CD4-positive, alpha-beta T cell treated with Interferon gamma for 1 hour (primary cell): ENCODE measurements at regions not wholly inside any gene's neighbourhood (a gene's known extent, or its start where the extent isn't known, plus 50 kb on each side); places are given as distances from the start of the nearest gene placed in this dataset.
A peak's percentile ranks its signal among the peaks of the same experiment; 100 is the strongest.

Experiments
- DNase-seq: peaks from one replicate; pipeline ENCODE4 v3.0.0-alpha.2; 2020

DNA sequence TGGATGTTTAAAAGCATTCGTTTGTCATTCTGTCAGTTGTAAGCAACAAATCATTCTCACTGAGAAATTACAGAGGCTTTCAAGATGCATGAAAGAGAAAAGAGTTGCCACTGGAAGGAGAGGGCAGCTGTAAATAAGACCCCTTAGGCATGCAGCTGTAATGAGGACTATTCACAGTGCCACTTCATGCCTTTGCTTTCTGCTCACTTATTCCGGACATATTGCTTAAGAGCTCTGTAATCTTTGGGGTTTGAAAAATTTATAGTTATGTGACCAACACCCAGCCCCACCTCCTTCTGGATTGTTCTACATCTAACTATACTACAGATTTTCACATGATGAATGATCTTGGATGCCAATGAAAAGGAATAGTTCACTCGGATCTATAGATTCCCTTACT, 194.8 kb upstream of the DCN start:
- DNase-seq = no peak

DNA sequence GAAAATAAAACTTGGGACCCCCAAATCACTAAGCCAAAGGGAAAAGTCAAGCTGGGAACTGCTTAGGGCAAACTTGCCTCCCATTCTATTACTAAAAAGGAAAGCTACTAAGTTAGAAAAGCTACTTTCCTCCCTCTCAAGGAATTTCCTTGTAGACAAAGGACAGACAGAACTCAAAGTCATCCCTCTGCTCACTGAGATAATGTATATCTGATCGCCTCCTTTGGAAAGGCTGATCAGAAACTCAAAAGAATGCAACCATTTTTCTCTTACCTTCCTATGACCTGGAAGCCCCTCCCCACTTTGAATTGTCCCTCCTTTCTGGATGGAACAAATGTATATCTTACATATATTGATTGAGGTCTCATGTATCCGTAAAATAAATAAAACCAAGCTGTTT, 190.5 kb upstream of the DCN start:
- no peak for DNase-seq

DNA sequence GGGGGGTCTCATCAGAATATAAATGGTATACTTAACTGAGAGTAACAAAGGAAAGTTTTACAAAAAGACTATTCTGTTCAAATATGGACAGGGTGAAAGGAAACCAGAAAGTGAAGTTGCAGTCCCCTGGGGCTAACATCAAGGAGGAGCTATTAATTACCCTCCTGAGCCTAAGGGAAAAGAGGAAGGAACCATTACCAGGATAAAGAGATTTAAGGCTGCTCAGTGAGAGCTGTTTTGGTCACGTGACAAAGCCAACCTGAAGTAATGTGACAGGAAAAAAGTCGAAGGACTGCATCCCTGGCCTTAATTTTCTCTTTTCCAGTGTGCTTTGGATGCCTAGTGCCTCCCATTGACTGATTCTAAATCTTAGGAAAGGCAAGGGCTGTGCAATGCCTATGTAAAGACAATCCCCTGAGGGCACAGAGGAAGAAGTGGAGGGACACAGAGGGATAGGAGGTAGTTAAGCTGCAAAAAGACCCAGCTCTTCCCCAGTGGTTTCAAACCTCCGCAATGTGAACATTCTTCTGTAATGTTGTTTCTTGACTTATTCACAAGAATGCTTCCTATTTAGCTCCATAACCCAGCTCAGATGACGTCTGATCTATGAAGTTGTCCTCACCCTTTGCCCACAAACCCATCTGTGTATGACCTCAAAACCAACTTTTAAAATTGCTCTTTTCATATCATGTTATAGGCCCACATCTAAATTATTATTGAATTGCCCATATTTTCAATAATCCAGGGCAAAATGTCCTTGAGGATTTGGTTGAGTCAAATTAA, 187.7 kb upstream of the DCN start:
- DNase-seq = no peak

DNA sequence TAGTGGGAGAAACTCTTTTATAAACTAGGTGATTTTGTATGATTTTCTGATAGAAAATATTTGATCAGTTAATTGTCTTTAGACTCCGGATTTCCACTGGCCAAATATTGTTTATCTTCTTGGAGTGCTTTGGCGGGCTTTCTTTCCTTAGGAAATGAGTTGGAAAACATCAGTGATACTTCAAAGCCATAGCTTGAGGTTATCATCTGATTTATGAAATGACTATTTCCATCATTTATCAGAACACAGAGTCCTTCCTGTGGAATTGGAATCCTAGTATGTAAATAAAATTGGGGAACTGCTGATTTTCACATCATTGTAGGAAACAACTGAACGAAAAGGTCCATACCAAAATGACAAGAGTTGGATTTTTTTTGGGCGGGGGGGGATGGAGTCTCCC, 186.0 kb upstream of the DCN start:
- no peak for DNase-seq

DNA sequence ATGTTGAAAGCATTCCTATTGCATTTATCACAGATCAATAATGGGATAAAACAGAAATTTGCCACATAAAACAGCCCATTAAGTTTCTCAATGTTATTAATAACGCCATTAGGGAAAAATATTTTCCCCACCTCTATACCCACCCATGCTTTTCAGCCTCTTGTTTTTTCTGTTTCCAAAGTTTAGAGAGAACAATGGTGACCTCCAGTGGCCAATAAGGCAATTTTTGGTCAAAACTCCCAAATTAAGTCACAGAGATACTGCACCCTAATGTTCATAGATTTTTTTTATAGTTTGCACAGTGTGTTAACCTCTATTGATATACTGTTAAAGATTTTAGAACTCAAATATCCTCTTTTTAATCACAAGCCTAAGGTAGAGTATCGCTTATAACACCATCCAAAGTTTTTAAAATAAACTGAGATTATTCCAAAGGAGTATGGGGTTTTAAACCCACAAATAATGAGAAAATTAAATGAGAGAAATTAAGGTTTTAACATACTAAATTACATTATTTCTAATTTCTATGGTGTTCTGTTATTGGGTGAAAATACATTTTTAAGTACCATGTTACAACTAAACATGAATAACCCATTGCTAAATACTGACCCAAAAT, 184.7 kb upstream of the DCN start:
- no peak for DNase-seq

DNA sequence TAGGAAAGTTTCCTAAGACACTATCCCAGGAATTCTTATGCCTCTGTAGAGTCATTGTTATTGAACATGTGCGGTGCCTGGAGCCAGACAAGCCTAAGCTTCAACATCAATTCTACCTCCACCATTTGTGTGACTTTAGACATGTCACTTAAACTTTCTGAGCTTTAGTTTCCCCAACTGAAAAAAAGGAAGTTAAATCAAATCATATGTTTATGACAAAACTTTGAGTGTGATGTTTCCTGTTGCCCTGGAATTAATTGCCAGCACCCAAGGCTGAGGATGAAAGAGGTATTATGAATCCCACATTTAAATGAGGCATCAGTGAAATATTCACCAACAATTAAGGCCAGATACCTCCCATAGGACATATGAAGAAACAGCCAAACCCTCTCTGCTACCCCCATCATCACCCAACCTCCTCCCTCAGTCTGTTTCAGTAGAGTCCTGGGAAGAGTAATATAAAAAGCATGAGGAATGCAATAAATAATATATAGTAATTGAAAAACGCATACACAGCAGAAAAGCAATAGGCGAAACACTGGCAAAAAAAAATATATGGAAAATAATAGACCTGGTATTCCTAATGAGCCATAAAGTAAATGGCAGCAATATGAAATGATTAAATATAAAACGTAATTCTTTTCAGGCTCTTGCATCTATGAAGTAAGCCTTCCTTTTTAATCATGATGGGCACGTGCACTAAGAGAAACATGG, 182.0 kb upstream of the DCN start:
- DNase-seq = no peak

DNA sequence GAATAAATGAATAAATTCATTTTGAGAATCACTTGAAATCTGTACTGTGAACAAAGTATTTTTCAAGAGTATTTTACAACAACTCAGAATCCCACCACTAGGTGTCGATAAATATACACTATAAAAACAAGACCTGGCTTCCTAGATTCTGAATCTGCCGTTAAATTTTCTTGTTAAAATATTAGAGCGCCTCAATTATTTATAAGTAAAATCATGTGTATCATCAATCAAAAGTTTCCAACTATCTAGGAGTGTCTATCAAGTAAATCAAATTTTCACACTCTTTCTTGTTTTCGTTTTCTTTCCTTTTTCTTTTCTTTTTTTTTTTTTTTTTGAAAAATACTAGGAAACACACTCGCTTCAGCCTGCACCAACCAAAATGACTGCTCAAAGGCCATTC, 179.2 kb upstream of the DCN start:
- DNase-seq = no peak

DNA sequence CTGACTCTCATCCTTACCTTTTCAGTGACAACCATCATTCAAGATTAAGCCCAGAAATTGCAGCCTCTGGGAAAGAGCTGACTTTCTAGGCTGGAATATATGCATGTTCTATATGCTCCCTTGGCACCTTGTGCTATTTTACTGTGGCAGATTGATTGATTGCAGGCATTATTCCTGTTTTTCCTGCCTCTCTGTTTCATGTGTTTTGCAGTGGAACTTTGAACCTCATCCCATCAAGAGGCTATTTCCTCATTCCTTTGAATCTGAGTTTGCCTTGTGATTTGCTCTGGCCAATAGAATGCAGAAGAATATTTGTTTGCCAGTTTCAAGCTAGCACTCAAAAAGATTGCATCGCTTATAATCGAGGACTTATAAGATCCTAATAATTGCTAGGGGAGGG, 174.8 kb upstream of the DCN start:
- no peak for DNase-seq

DNA sequence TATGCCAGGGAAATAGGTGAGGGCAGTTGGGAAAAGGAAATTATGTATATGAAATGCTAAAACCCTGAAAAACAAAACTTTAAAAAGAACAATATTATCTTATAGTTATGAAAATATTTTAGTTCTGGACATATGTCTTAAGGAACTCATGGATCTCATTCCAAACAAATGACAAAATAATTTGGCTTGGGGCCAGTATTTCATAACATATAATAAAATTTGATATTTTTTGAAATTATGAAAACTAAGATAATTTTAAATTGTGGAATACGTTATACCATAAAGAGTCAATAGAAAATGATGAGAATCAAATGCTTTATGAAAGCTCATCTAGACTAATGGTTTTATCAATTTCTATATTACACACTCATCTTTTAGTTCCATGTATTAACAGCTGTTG, 173.8 kb upstream of the DCN start:
- DNase-seq = no peak

DNA sequence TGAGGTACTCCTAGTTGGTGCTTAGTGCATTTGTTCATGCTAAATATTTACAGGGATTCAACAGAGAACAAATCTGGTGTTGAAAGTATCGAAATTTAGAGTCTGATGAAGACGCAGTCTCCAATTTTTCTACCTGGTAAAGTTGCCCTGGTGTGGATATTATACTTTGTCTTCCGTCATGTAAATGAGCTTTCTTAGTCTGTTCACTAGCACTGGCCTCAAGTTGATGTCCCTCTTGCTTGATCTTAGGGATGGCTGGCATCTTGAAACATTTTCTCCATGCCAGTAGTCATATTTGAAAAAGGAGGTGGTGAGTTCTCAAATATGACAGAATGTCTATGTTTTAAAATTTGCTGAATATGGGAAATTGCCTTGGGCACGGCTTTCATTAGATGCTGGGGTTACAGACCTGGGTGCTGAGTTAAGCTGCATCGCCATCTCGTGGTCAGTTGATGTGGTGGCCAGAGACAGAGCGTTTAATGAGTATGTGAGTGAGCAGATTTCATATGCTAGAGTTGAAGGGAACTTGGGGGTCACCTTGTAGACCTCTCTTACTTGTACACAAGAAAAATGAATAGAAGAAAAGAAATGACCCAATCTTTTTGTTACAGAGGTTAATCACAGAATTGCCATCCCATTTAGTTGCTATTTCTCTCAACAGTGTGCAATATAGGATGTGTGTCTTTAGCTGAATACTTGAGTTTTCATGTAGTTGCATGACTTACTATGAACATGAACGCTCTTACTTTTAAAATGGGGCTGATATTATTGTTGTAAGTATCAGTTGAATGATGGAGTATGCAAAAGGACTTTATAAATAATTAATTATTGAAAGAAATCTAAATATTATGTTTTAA, 172.8 kb upstream of the DCN start:
- DNase-seq = peak; percentile 1

DNA sequence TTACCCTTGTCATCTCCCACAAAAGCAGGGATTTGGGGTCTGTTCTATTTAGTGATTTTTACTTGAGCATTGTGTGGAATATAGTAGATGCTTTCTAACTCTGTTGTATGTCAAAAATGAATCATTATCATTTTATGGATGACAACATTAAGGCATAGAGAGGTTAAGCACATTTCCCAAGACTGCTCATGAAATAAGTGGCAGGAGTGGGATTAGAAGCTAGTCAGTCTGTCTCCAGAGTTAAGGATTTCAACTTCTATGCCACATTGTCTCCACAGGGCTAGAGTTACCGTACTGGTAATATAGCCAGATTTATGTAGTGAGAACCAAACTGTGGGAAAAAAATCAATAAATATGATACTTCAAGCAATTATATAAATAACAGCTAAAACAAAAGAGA, 170.6 kb upstream of the DCN start:
- DNase-seq = no peak

DNA sequence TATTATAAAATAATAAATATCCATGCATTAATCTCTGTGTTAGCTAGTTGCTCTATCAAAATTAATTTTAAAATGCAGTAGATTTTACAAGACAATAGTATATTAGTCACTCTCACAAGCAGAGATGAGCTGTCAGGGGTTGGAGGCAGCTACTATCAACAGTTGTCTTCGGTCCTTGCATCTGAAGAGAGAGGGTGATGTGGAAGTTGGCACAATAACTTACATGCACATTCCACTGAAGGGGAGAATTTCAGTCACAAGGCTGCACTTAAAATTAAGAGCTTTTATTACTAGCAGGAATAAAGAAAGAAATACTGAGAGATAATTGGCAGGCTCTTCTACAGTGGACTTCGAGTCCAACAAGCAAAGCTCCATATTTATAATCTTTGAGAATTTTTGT, 166.9 kb upstream of the DCN start:
- DNase-seq = no peak

DNA sequence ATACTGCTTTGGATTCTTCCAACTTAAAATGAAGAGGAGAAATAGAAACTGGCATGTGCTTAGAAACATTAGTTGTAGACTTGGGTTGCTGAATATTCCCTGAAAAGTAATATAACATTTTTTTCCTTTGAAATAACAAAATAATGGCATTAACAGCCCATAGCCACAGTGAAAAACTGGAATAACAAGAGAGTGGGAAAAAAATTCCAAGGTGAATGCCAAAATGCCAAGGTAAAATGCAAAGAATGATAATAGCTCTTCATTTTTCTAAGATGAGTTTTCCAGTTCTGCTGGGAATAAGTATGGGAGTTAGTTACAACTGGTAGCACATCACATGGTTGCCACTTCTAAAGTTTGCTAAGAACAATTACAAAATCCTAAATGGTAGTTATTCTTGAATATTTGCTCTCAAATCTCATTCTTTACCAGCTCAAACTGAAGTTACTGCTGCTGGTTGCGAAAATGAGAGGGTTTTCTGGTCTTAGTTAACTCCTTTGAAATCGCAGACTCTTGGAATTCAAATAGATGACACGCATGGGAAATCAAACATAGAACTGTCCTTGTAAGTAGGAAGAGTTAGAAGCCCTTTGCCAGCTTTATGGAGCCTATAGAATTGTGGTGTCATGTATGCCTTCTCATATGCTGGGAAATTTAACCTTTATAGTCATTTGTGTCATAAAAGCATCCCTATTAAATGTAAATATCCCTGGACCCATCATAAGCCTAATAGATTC, 165.0 kb upstream of the DCN start:
- no peak for DNase-seq

DNA sequence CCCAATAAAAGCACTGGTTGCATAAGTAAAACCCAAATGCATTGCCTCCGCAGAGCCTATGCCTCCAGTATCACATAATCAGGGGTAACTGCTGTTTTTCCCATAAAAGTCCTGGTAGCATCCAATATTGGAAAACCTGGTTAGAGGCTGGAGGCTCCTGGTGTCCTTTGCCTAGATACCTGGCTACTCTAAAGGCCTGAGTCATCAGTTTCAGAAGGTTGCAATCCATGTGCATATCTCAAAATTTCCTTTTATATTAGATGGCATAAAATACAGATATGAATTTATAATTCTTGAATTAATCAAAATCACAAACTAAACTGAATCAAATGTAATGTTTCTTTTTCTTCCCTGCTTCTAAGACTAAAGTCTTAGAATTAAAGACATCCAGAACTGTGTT, 164.2 kb upstream of the DCN start:
- DNase-seq = no peak

DNA sequence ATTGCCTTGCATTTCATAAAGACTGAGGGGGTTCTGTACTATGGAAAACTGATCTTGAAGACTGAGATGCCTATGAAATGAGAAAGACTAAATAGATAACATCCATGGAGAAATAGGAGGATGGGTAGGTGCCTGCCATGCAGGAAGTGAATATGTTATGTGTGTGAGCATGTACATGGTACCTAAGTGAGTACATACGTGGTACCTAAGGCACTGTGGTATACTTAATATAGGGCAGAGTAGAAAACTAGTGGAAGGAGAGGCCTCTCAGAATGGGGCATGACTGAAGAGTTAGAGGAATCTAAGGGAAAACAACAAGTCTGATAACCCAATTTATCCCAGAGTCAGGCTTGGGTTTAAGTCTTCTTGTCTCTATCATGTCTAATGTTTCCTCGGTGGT, 161.8 kb upstream of the DCN start:
- no peak for DNase-seq

DNA sequence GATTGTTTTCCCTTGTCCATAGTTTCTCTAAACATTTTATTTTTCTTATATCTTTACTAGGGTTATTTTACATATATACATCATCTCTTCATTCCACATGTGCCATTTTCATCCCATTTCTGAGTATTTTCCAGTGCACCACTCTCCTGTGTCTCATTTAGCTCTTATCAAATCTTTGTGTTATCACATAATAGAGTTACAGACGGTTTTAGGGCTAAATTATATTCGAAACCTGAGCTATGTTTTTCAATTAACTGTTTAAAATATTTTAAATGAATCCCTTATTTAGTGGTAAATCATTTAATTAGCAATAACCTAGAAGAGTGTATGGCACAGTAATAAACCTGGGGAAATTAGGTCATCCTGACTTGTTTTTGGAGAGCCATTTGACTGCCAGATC, 160.4 kb upstream of the DCN start:
- no peak for DNase-seq

DNA sequence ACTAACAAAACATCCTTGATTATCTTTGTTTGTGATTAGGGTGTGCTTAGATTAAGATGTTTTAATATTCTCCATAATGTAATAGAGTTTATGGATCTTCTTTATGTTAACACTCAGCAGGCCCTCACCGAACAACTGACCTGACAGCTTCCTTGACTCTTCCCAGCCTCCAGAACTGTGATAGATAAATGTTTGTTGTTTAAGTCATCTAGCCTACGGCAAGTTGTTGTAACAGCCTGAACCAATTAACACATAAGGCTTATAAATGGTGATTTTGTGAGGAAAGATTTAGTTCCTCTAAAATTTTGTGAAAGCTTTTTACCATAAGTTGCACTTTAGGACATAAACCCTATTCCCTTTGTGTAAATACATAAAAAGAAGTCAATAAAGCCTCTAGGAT, 156.5 kb upstream of the DCN start:
- DNase-seq = no peak

DNA sequence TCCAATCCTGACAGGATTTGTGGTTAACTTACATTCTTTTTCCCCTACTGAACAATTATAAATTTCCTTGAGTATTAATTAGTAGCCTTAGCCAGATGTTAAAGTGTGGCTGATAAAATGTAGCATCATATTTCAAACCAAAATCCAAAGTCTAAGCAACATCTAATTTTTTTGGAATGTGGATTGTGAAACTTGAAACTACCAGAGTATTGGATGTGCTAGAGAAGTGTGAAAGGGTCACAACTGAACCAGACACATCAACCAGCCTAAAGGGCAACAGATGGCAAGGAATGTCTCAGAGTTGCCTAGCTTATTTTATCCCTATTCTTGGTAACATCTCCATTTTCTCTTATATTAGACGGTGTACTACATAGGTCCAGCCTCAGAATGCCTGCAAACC, 153.1 kb upstream of the DCN start:
- DNase-seq = no peak

DNA sequence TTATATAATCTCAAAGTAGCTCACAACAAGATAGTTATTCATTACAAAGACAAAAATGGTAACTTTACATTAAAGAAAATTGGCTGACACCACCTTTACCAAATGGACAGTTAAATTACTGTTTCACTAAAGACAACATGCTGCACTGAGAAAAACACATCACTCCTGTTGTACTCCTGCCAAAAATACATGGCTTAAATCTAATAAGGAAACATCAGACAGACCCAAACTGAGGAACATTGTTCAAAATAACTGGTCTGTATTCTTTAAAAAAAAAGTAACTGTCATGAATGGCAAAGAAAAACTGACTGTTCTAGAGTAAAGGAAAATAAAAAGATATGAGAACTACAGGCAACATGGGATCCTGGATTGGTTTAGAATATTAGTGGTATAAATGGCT, 151.3 kb upstream of the DCN start:
- DNase-seq = no peak

DNA sequence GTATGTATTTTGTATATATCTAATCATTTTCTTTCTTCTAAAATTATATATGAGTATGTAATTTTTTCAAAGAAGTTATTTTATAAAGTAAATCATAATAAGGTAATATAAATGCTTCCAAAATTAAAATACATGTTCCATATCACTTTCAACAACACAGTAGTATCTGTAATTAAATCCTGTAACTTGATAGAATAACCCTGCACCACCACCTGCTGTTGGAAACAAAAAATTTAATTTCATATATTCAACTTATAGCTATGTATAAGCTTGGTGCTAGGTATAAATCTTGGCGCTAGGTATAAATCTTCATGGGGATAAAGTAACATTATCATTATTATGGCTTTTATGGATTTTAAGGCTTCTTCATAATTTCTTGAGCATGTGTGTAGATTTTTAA, 149.7 kb upstream of the DCN start:
- no peak for DNase-seq

DNA sequence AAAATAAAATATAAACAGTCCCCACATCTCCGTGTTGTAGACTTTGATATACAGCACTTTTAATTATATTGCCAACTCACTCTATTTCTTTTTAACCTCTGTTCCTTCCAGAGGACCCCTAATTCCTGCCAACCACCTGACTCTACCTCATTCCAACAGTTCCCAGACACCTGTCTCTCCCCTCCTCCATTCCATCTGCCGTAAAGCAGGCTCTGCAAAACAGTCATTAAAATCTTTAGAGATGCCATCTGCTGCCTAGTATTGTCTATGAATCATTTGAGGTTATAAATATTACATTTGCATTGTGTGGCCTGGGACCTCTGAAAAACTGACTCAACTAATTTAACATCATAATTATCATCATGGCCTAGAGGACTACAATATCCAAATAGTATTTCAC, 148.8 kb upstream of the DCN start:
- no peak for DNase-seq

DNA sequence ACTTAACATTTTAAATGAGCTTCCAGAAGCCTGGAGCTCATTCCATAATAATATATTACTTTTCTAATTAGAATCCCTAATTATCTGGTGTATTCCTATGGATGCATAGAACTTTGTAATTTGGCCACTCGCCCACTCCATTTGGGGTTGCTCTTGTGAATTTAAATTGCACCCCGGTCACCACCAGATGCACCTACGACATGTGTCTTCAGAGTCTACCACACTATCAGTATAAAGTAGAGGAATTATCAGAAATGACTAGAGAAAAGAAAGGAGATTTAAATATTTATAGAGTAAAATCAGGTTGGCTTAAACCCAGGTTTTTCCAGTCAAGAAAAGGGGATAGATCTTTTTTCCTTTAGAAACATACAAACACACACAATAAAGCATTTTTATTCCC, 145.8 kb upstream of the DCN start:
- DNase-seq = no peak

DNA sequence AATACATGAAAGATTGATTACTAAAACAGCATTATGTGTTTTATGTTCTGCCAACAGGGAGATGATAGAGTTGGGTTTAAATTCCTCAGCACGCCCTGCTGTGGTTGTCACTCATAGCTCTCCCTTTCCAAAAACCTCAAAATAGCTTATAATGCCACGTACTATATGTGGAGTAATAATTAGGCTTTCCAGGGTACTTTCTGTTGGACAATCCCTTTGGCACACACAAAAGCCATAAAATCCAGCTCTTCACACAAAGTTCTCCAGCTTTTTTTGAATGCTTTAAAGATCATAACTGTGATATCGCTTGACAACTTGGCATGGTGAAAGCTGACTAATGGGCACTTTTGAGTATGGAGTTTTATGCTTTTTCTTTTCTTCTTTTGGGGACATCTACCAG, 145.3 kb upstream of the DCN start:
- DNase-seq = no peak
